IPS-15b (cell line): ENCODE measurements at regions not wholly inside any gene's neighbourhood (a gene's known extent, or its start where the extent isn't known, plus 50 kb on each side); places are given as distances from the start of the nearest gene placed in this dataset.

Experiments
- H3K27me3 ChIP-seq: one replicate; pipeline ENCODE4 v1.6.1; 2013; ENCODE audit warnings: low read length; ENCODE audit not compliant: control insufficient read depth, insufficient read depth
- H3K36me3 ChIP-seq: one replicate; pipeline ENCODE4 v1.6.1; 2013; ENCODE audit warnings: low read length; ENCODE audit not compliant: control insufficient read depth, insufficient read depth
- H3K4me1 ChIP-seq: one replicate; pipeline ENCODE4 v1.6.1; 2013; ENCODE audit warnings: mild to moderate bottlenecking, low read length; ENCODE audit not compliant: control insufficient read depth, insufficient read depth
- H3K4me3 ChIP-seq: one replicate; pipeline ENCODE4 v1.5.1; 2013; ENCODE audit warnings: low read depth, low read length
- H3K9ac ChIP-seq: one replicate; pipeline ENCODE4 v1.6.1; 2013; ENCODE audit warnings: low read depth, mild to moderate bottlenecking, low read length
- H3K9me3 ChIP-seq: one replicate; pipeline ENCODE4 v1.6.1; 2013; ENCODE audit warnings: mild to moderate bottlenecking, low read length; ENCODE audit not compliant: control insufficient read depth, insufficient read depth

DNA sequence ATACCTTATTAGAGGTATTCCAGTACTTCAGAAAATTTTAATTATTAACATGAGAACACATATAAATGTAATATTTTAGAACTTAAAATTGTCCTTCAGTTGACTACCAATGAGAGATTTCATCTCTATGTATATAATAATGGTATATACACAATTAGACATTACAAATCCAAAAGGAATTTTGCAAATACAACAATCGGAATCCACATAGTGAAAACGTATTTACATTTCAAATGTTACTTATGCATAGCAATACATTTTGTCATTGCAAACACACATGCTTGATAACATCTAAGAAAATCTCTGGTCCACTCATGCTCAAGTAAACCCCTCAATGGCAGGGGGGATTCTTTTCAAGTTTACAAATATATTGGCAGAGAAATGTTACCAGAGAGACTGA lies 2345.2 kb downstream of the PCDH9 start:
- Histone ChIP-seq H3K36me3 (no peaks in the 10 kb centered on the region), H3K4me3 (no peak overlapping the region), H3K4me1 (no peaks in the 10 kb centered on the region), H3K27me3 (no peaks in the 10 kb centered on the region), H3K9me3 (no peaks in the 10 kb centered on the region), H3K9ac (no peak overlapping the region)

DNA sequence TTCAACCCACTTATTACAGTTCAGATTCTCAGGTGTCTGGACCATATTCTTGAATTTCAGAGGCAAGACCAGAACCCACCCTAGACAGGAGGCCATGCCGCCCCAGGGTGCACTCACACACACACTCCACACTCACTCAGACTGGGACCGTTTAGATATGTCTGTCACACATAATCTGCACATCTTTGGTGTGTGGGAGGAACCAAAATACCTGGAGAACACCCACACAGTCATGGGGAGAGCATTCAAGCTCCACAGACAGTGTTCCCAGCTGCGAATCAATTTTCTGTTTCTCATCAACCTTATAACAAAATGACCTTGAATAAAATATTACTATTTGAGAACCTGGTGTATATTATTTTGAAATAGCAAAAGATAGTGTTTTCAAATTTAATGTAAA lies 2353.0 kb downstream of the PCDH9 start:
- Histone ChIP-seq H3K36me3 (no peaks in the 10 kb centered on the region), H3K4me1 (no peaks in the 10 kb centered on the region), H3K27me3 (no peaks in the 10 kb centered on the region), H3K4me3 (no peak overlapping the region), H3K9ac (no peak overlapping the region), H3K9me3 (no peaks in the 10 kb centered on the region)

DNA sequence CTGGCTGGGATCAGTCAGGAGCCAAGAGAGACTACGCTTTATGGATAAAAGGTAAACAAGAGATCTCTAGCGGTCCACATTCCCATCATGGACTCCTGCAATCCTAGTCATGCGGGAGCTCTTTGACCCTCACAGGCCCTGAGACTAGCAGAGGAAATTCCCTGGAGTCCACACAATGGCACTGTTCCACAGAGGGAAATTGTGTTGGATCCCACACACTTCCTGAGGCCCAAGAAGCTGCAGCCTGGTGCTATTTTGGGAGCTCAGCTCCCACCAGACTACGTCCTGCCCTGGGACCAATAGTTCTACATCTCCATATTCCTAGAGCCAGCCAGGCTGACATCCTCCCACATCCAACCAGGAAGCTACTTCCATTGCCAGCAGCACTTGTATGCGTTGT lies 2358.4 kb downstream of the PCDH9 start:
- H3K27me3 ChIP-seq = no peaks in the 10 kb centered on the region

DNA sequence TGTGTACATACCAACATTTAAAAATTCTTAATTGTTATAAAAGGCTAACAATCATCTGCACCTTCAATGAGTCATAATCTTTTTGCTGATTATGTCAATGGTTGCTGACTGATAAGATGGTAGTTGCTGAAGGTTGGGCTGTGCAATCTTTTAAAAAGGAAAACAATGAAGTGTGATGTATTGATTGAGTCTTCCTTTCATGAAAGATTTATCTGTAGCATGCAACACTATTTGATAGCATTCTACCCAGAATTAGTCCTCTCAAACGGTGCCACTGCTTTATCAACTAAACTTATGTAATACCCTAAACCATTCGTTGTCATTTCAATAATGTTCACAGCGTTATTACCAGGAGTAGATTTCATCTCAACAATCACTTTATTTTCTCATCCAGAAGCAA lies 2360.6 kb downstream of the PCDH9 start:
- no peak overlapping the region for H3K4me3 ChIP-seq
- no peaks in the 10 kb centered on the region for H3K9me3 ChIP-seq
- no peak overlapping the region for H3K9ac ChIP-seq
- no peaks in the 10 kb centered on the region for H3K27me3 ChIP-seq
- no peaks in the 10 kb centered on the region for H3K36me3 ChIP-seq
- no peaks in the 10 kb centered on the region for H3K4me1 ChIP-seq

More for the DNA sequence above, 2358.4 kb downstream of the PCDH9 start:
- no peak overlapping the region for H3K9ac ChIP-seq
- no peaks in the 10 kb centered on the region for H3K36me3 ChIP-seq
- H3K4me3 ChIP-seq = no peak overlapping the region
- H3K4me1 ChIP-seq = no peaks in the 10 kb centered on the region
- no peaks in the 10 kb centered on the region for H3K9me3 ChIP-seq

DNA sequence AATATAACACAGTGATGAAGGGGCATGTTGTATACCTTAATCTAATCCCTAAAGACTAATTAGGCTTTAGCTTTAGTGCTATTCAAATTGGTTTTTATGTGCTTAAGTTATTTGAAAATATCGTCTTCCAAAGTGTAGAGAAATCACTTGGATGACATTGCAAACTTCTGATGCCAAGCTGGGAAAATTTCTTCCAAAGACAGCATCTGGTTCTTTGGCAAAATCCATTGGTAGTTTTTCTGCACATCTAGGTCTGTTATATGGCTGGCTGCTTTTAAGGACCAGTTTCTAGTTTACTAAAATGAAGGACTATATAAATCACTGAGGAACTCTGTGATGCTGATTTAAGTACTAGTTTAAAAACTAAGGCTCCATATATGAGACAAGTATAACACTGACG lies 2362.3 kb downstream of the PCDH9 start:
- Histone ChIP-seq H3K4me3 (no peak overlapping the region), H3K36me3 (no peaks in the 10 kb centered on the region), H3K9ac (no peak overlapping the region), H3K27me3 (no peaks in the 10 kb centered on the region), H3K4me1 (no peaks in the 10 kb centered on the region), H3K9me3 (no peaks in the 10 kb centered on the region)

DNA sequence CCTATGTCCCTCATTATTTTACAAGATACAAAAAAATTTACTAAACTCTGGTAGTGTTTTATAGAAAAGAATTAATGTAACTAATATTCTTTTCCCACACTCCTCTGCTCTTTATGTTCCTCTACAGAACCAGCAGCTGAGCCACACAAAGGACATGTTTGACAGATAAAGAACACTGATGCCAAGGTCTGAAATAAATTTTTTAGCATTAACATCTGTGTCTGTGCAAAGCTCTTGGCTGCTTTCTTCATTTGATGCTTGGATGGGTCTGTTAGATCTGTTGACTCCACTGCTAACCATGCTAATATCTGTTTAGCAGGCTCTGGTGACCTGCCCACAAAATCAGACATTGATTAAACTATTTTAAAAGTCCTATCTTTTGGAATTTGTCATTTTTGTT lies 2363.8 kb downstream of the PCDH9 start:
- Histone ChIP-seq H3K27me3 (no peaks in the 10 kb centered on the region), H3K9ac (no peak overlapping the region), H3K9me3 (no peaks in the 10 kb centered on the region), H3K36me3 (no peaks in the 10 kb centered on the region), H3K4me1 (no peaks in the 10 kb centered on the region), H3K4me3 (no peak overlapping the region)

DNA sequence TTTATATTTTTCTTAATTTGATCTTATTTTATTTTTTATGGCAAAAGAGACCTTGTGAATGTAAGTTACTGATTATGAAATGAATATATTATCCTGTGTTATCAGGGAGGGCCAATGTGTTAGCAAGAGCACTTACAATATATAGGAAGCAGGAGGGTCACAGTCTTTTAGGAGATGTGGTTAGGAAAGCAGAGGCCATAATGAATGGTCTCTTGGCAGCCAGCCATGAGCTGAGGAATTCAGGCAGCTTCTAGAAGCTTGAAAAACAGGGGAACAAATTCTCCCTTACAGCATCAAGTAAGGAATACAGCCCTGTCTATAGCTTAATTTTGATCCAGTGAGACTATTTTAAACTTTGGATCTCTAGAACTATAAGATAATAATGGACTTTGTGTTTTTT lies 2374.6 kb downstream of the PCDH9 start:
- Histone ChIP-seq H3K4me1 (no peaks in the 10 kb centered on the region), H3K36me3 (no peaks in the 10 kb centered on the region)

DNA sequence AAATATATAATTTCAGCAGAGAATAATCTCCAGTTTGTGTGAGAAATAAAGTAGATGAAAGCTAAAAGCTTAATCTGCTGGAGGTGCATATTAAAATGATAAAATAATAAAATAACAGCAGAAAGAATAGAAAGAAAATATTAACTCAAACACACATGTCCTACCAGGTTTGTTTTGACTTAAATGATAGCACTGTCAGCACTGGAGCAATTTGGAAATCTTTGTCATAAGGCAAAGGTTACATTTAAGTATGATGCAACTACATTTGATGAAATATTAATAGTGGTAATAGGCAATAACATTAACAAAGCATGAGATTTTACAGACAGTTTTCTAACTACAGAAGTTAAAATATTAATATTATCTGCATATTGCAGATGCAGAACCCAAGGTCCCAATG lies 2380.1 kb downstream of the PCDH9 start:
- Histone ChIP-seq H3K27me3 (no peaks in the 10 kb centered on the region), H3K9ac (no peak overlapping the region), H3K4me3 (no peak overlapping the region), H3K4me1 (peaks cover 3% of the 10 kb centered on the region), H3K36me3 (no peaks in the 10 kb centered on the region), H3K9me3 (no peaks in the 10 kb centered on the region)

More for the DNA sequence above, 2374.6 kb downstream of the PCDH9 start:
- Histone ChIP-seq H3K4me3 (no peak overlapping the region), H3K27me3 (no peaks in the 10 kb centered on the region), H3K9ac (no peak overlapping the region), H3K9me3 (no peaks in the 10 kb centered on the region)

- Histone ChIP-seq H3K4me1 (peaks cover 3% of the 10 kb centered on the region), H3K9ac (no peak overlapping the region), H3K36me3 (no peaks in the 10 kb centered on the region), H3K27me3 (no peaks in the 10 kb centered on the region), H3K4me3 (no peak overlapping the region), H3K9me3 (no peaks in the 10 kb centered on the region)
These were observed 2380.9 kb downstream of the PCDH9 start for GRCh38 chr13:64849196-64849595.

DNA sequence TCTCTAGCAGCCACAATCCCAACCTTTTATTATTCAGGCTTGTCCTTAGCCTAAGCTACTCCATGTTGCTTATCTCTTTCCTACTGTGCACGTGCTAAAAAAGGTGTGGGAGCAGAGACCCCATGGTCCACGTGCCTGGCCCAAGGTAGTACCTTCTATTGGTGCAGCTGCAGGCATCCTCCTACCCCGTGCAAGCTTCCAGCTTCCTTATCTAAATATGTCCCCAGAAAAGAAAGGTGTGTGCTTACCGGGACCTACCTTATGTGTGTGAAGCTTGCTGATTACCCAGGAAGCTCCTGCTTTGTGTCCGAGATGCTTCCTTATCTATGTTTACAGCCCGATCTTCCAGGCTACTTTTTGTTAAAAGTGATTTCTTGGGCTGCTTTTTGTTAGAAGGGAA lies 2382.4 kb downstream of the PCDH9 start:
- Histone ChIP-seq H3K27me3 (no peaks in the 10 kb centered on the region), H3K36me3 (no peaks in the 10 kb centered on the region), H3K9me3 (no peaks in the 10 kb centered on the region), H3K4me3 (no peak overlapping the region), H3K9ac (no peak overlapping the region), H3K4me1 (peaks cover 3% of the 10 kb centered on the region)

- no peak overlapping the region for H3K4me3 ChIP-seq
- no peaks in the 10 kb centered on the region for H3K36me3 ChIP-seq
- peaks cover 3% of the 10 kb centered on the region for H3K4me1 ChIP-seq
- no peaks in the 10 kb centered on the region for H3K27me3 ChIP-seq
- no peak overlapping the region for H3K9ac ChIP-seq
- no peaks in the 10 kb centered on the region for H3K9me3 ChIP-seq
These were observed 2385.0 kb downstream of the PCDH9 start for GRCh38 chr13:64845110-64845509.

DNA sequence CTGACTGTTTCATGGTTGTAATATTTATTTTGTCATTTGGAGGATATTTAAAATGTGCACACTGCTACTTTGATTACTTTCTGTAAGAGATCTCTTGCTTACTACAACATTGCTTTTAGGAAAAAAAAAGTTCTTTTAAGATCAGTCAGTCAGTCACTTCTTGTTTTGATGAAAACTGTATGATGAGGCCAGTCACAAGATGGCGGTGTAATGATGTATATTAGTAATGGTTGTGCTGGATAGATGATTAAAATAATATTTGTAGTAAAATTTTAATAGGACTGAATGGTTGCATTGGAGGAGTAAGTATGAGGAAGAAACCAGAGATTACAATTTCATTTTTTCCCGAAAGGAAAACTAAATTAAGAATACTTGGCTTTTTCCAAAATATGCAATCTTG lies 2411.1 kb downstream of the PCDH9 start:
- no peaks in the 10 kb centered on the region for H3K9me3 ChIP-seq
- H3K36me3 ChIP-seq = no peaks in the 10 kb centered on the region
- H3K9ac ChIP-seq = no peak overlapping the region
- H3K4me3 ChIP-seq = no peak overlapping the region
- no peaks in the 10 kb centered on the region for H3K4me1 ChIP-seq
- no peaks in the 10 kb centered on the region for H3K27me3 ChIP-seq

DNA sequence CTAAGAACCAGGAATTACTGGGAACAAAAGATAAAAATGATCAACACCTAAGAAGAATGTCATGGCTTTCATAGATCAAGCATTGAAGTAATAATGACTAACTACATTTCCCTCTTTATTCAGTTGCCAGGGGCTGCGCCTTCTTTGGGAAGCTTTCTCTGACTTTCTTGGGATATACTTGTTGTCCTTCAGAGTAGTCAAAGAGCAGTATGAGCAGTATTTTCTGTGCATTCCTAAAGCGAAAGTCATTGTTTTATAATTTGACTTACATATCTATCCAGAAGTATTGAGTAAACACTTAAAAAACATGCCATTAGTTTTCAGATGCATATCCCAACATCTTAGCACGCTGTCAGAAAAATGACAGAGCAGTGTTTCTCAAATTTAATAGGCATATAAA lies 2412.4 kb downstream of the PCDH9 start:
- Histone ChIP-seq H3K36me3 (no peaks in the 10 kb centered on the region), H3K4me3 (no peak overlapping the region), H3K4me1 (no peaks in the 10 kb centered on the region), H3K9me3 (no peaks in the 10 kb centered on the region), H3K27me3 (no peaks in the 10 kb centered on the region), H3K9ac (no peak overlapping the region)
